ENCODE measurements at regions not wholly inside any gene's neighbourhood (a gene's known extent, or its start where the extent isn't known, plus 50 kb on each side); places are given as distances from the start of the nearest gene placed in this dataset.

DNA sequence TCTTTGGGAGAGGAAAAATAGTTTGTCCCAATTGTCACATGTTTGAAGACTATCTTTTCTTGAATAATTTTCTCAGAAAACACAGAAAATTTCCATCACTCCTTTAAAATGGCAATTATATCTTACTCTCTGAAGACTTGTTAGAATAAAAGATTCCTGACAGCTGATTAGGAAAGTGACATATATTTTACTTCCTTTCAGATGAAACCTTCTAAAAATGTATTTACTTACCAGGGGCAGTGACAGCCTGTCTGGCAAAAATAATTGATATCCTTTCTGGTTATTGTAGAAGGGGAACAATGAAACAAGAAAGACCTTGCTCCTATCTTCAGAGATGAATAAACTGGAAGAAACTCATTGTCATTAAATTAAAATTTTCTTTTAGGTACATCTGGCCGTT lies 483.3 kb upstream of the GOLIM4 start (continued):
- TF ChIP-seq ZNF331 (CRISPR knock-in tag; IDR thresholded peaks at IDR 0.05; ENCODE audit: low read depth) (no peak), CREB1 (CRISPR knock-in tag; IDR thresholded peaks at IDR 0.05; ENCODE audit: low read depth) (no peak), STAT1 (IDR thresholded peaks at IDR 0.05; ENCODE audit: unreplicated experiment) (no peak), POLR2AphosphoS5 (IDR thresholded peaks at IDR 0.05; ENCODE audit: low read depth) (no peak), ZNF114 (CRISPR knock-in tag; IDR thresholded peaks at IDR 0.05) (no peak)
- TF ChIP-seq, protein P1, sequence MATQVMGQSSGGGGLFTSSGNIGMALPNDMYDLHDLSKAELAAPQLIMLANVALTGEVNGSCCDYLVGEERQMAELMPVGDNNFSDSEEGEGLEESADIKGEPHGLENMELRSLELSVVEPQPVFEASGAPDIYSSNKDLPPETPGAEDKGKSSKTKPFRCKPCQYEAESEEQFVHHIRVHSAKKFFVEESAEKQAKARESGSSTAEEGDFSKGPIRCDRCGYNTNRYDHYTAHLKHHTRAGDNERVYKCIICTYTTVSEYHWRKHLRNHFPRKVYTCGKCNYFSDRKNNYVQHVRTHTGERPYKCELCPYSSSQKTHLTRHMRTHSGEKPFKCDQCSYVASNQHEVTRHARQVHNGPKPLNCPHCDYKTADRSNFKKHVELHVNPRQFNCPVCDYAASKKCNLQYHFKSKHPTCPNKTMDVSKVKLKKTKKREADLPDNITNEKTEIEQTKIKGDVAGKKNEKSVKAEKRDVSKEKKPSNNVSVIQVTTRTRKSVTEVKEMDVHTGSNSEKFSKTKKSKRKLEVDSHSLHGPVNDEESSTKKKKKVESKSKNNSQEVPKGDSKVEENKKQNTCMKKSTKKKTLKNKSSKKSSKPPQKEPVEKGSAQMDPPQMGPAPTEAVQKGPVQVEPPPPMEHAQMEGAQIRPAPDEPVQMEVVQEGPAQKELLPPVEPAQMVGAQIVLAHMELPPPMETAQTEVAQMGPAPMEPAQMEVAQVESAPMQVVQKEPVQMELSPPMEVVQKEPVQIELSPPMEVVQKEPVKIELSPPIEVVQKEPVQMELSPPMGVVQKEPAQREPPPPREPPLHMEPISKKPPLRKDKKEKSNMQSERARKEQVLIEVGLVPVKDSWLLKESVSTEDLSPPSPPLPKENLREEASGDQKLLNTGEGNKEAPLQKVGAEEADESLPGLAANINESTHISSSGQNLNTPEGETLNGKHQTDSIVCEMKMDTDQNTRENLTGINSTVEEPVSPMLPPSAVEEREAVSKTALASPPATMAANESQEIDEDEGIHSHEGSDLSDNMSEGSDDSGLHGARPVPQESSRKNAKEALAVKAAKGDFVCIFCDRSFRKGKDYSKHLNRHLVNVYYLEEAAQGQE (IDR thresholded peaks at IDR 0.05; ENCODE audit: unreplicated experiment) = no peak

DNA sequence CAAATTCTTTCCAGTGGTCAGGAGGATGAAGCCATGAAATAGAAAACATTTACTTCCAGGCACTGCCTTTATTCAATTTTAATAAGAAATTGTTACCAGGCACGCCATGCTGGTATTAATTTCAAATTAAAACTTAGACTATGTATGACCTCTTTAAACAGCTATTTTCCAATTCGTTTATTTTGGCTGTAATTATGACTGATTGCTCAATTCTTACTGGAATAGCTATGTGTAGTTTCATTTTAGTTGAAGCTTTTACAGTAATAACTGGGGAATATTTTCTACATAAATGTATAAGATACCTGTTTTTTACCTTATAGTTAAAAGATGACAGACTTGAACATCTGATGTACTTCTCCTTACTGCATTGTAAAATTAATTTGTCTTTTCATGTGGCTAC lies 480.0 kb upstream of the GOLIM4 start:
- no peak overlapping the region for H3K27ac ChIP-seq (ENCODE audit: low read depth)
- no peaks in the 10 kb centered on the region for H3K9me2 ChIP-seq (ENCODE audit: insufficient read depth)
- no peaks in the 10 kb centered on the region for H3F3A ChIP-seq (replicated peaks; ENCODE audit: low read depth)
- no peak overlapping the region for H3K4me3 ChIP-seq
- no peaks in the 10 kb centered on the region for H3K79me2 ChIP-seq (replicated peaks; ENCODE audit: insufficient read depth)
- H4K20me1 ChIP-seq (replicated peaks; ENCODE audit: insufficient read depth) = no peaks in the 10 kb centered on the region
- Mint-ChIP-seq H3K36me3 (ENCODE audit: low read depth) (peaks cover 4% of the 10 kb centered on the region; the same call in 2 of the 3 replicates), H3K4me1 (peaks cover 5% of the 10 kb centered on the region; the same call in 2 of the 3 replicates), H3K27ac (no peak overlapping the region), H3K9me3 (no peaks in the 10 kb centered on the region; the same call in 2 of the 3 replicates), H3K27me3 (ENCODE audit: insufficient read depth, low read depth, poor library complexity) (no peaks in the 10 kb centered on the region), H3K4me3 (no peak overlapping the region)
- DNase-seq (ENCODE audit: low spot score) = no peak
- no peak overlapping the region for H2AFZ ChIP-seq
- ATAC-seq = no peak
- H3K27me3 ChIP-seq (ENCODE audit: insufficient read depth) = no peaks in the 10 kb centered on the region
- H3K4me1 ChIP-seq (ENCODE audit: insufficient read depth) = 0 out of 2 replicates have a peak, but pooled peaks cover 2% of the 10 kb centered on the region
- H3K4me2 ChIP-seq = no peak overlapping the region
- no peaks in the 10 kb centered on the region for H3K36me3 ChIP-seq (ENCODE audit: insufficient read depth)
- TF ChIP-seq EZH2phosphoT487 (IDR thresholded peaks at IDR 0.05; ENCODE audit: unreplicated experiment) (no peak), STAT1 (IDR thresholded peaks at IDR 0.05; ENCODE audit: unreplicated experiment) (no peak), ZNF331 (CRISPR knock-in tag; IDR thresholded peaks at IDR 0.05; ENCODE audit: low read depth) (no peak), POLR2AphosphoS5 (IDR thresholded peaks at IDR 0.05; ENCODE audit: low read depth) (no peak), ZNF114 (CRISPR knock-in tag; IDR thresholded peaks at IDR 0.05) (no peak), CREB1 (CRISPR knock-in tag; IDR thresholded peaks at IDR 0.05; ENCODE audit: low read depth) (no peak), NANOG (IDR thresholded peaks at IDR 0.05; ENCODE audit: borderline replicate concordance) (no peak), EZH2 (IDR thresholded peaks at IDR 0.05; ENCODE audit: low read depth, unreplicated experiment) (no peak), JUNB (IDR thresholded peaks at IDR 0.05; ENCODE audit: unreplicated experiment) (no peak)
- TF ChIP-seq, protein P2, sequence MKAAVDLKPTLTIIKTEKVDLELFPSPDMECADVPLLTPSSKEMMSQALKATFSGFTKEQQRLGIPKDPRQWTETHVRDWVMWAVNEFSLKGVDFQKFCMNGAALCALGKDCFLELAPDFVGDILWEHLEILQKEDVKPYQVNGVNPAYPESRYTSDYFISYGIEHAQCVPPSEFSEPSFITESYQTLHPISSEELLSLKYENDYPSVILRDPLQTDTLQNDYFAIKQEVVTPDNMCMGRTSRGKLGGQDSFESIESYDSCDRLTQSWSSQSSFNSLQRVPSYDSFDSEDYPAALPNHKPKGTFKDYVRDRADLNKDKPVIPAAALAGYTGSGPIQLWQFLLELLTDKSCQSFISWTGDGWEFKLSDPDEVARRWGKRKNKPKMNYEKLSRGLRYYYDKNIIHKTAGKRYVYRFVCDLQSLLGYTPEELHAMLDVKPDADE (IDR thresholded peaks at IDR 0.05) = no peak
- TF ChIP-seq, protein P3, sequence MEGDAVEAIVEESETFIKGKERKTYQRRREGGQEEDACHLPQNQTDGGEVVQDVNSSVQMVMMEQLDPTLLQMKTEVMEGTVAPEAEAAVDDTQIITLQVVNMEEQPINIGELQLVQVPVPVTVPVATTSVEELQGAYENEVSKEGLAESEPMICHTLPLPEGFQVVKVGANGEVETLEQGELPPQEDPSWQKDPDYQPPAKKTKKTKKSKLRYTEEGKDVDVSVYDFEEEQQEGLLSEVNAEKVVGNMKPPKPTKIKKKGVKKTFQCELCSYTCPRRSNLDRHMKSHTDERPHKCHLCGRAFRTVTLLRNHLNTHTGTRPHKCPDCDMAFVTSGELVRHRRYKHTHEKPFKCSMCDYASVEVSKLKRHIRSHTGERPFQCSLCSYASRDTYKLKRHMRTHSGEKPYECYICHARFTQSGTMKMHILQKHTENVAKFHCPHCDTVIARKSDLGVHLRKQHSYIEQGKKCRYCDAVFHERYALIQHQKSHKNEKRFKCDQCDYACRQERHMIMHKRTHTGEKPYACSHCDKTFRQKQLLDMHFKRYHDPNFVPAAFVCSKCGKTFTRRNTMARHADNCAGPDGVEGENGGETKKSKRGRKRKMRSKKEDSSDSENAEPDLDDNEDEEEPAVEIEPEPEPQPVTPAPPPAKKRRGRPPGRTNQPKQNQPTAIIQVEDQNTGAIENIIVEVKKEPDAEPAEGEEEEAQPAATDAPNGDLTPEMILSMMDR (conservative IDR thresholded peaks at IDR 0.05; ENCODE audit: low read depth in 2 of 2) = no peak
- TF ChIP-seq, protein P4, sequence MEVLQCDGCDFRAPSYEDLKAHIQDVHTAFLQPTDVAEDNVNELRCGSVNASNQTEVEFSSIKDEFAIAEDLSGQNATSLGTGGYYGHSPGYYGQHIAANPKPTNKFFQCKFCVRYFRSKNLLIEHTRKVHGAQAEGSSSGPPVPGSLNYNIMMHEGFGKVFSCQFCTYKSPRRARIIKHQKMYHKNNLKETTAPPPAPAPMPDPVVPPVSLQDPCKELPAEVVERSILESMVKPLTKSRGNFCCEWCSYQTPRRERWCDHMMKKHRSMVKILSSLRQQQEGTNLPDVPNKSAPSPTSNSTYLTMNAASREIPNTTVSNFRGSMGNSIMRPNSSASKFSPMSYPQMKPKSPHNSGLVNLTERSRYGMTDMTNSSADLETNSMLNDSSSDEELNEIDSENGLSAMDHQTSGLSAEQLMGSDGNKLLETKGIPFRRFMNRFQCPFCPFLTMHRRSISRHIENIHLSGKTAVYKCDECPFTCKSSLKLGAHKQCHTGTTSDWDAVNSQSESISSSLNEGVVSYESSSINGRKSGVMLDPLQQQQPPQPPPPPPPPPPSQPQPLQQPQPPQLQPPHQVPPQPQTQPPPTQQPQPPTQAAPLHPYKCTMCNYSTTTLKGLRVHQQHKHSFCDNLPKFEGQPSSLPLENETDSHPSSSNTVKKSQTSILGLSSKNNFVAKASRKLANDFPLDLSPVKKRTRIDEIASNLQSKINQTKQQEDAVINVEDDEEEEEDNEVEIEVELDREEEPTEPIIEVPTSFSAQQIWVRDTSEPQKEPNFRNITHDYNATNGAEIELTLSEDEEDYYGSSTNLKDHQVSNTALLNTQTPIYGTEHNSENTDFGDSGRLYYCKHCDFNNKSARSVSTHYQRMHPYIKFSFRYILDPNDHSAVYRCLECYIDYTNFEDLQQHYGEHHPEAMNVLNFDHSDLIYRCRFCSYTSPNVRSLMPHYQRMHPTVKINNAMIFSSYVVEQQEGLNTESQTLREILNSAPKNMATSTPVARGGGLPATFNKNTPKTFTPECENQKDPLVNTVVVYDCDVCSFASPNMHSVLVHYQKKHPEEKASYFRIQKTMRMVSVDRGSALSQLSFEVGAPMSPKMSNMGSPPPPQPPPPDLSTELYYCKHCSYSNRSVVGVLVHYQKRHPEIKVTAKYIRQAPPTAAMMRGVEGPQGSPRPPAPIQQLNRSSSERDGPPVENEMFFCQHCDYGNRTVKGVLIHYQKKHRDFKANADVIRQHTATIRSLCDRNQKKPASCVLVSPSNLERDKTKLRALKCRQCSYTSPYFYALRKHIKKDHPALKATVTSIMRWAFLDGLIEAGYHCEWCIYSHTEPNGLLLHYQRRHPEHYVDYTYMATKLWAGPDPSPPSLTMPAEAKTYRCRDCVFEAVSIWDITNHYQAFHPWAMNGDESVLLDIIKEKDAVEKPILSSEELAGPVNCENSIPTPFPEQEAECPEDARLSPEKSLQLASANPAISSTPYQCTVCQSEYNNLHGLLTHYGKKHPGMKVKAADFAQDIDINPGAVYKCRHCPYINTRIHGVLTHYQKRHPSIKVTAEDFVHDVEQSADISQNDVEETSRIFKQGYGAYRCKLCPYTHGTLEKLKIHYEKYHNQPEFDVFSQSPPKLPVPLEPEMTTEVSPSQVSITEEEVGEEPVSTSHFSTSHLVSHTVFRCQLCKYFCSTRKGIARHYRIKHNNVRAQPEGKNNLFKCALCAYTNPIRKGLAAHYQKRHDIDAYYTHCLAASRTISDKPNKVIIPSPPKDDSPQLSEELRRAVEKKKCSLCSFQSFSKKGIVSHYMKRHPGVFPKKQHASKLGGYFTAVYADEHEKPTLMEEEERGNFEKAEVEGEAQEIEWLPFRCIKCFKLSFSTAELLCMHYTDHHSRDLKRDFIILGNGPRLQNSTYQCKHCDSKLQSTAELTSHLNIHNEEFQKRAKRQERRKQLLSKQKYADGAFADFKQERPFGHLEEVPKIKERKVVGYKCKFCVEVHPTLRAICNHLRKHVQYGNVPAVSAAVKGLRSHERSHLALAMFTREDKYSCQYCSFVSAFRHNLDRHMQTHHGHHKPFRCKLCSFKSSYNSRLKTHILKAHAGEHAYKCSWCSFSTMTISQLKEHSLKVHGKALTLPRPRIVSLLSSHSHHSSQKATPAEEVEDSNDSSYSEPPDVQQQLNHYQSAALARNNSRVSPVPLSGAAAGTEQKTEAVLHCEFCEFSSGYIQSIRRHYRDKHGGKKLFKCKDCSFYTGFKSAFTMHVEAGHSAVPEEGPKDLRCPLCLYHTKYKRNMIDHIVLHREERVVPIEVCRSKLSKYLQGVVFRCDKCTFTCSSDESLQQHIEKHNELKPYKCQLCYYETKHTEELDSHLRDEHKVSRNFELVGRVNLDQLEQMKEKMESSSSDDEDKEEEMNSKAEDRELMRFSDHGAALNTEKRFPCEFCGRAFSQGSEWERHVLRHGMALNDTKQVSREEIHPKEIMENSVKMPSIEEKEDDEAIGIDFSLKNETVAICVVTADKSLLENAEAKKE (CRISPR knock-in tag; IDR thresholded peaks at IDR 0.05) = no peak

Measured in GM23338 (cell line).